MM.1S (cell line): ENCODE measurements at regions not wholly inside any gene's neighbourhood (a gene's known extent, or its start where the extent isn't known, plus 50 kb on each side); places are given as distances from the start of the nearest gene placed in this dataset.
"Not testable (repeated sequence)": the region's sequence is repeated elsewhere in the genome, so short reads cannot be mapped to it uniquely, and the experiment has no call there.

Experiments used
- DNase-seq: peaks from one replicate; pipeline ENCODE4 v3.0.0-alpha.2; 2015
- H2AFZ ChIP-seq: fragments of 300-600 bp; sonication (generic); 2 replicates; pipeline ENCODE4 v1.6.0; 2016; ENCODE audit warnings: antibody characterized with exemption, low read length
- H3F3A ChIP-seq: fragments of 300-600 bp; sonication (generic); 2 replicates; pipeline ENCODE4 v1.6.1; 2016; ENCODE audit warnings: mild to moderate bottlenecking, antibody characterized with exemption, low read length, moderate library complexity, mixed read lengths; ENCODE audit not compliant: insufficient read depth
- H3K27ac ChIP-seq: fragments of 300-600 bp; sonication (generic); 2 replicates; pipeline ENCODE4 v1.5.1; 2016; ENCODE audit warnings: mild to moderate bottlenecking, low read length
- H3K27me3 ChIP-seq: fragments of 300-600 bp; sonication (generic); replicated peaks from 2 replicates; pipeline ENCODE4 v1.6.0; 2016; ENCODE audit warnings: low read length; ENCODE audit not compliant: insufficient read depth
- H3K36me3 ChIP-seq: fragments of 300-600 bp; sonication (generic); replicated peaks from 2 replicates; pipeline ENCODE4 v1.6.1; 2016; ENCODE audit warnings: mild to moderate bottlenecking, low read length, mixed read lengths; ENCODE audit not compliant: insufficient read depth
- H3K4me1 ChIP-seq: fragments of 300-600 bp; sonication (generic); 2 replicates; pipeline ENCODE4 v1.6.1; 2016; ENCODE audit warnings: low read length, mixed read lengths
- H3K4me2 ChIP-seq: fragments of 300-600 bp; sonication (generic); 2 replicates; pipeline ENCODE4 v1.6.0; 2016; ENCODE audit warnings: low read depth, low read length
- H3K4me3 ChIP-seq: fragments of 300-600 bp; sonication (generic); 2 replicates; pipeline ENCODE4 v1.5.1; 2016; ENCODE audit warnings: low read length, mixed read lengths
- H3K79me2 ChIP-seq: fragments of 300-600 bp; sonication (generic); 2 replicates; pipeline ENCODE4 v1.6.1; 2016; ENCODE audit warnings: mixed run types, low read length, mixed read lengths
- H3K9ac ChIP-seq: fragments of 300-600 bp; sonication (generic); 2 replicates; pipeline ENCODE4 v1.6.1; 2016; ENCODE audit warnings: low read length, mixed read lengths
- H3K9me2 ChIP-seq: fragments of 300-600 bp; sonication (generic); replicated peaks from 2 replicates; pipeline ENCODE4 v1.6.1; 2016; ENCODE audit warnings: mild to moderate bottlenecking, low read length, mixed read lengths; ENCODE audit not compliant: insufficient read depth
- H3K9me3 ChIP-seq: fragments of 300-600 bp; sonication (generic); replicated peaks from 2 replicates; pipeline ENCODE4 v1.6.1; 2016; ENCODE audit warnings: mild to moderate bottlenecking, low read length, mixed read lengths; ENCODE audit not compliant: insufficient read depth
- H4K20me1 ChIP-seq: fragments of 300-600 bp; sonication (generic); 2 replicates; pipeline ENCODE4 v1.6.1; 2016; ENCODE audit warnings: mild to moderate bottlenecking, low read length, moderate library complexity, mixed read lengths; ENCODE audit not compliant: insufficient read depth
- CTCF ChIP-seq: fragments of 300-600 bp; sonication (generic); IDR thresholded peaks from 2 replicates; pipeline ENCODE4 v1.5.1; 2016; ENCODE audit warnings: antibody characterized with exemption, low read length, mixed read lengths
- EZH2 ChIP-seq: fragments of 300-600 bp; sonication (generic); optimal IDR thresholded peaks from 2 replicates; pipeline ENCODE3; 2017; ENCODE audit warnings: low read depth, mild to moderate bottlenecking, antibody characterized with exemption, low read length, mixed read lengths
- EZH2phosphoT487 ChIP-seq: fragments of 300-600 bp; sonication (generic); IDR thresholded peaks from 2 replicates; pipeline ENCODE4 v1.6.1; 2018; ENCODE audit warnings: antibody characterized with exemption, low read length

- no peak for DNase-seq
- Histone ChIP-seq H3K79me2 (no peaks in the 10 kb centered on the region), H4K20me1 (no peaks in the 10 kb centered on the region), H3K9me3 (no peaks in the 10 kb centered on the region), H3K9ac (no peak overlapping the region), H3K4me2 (no peak overlapping the region), H3K36me3 (no peaks in the 10 kb centered on the region), H3K9me2 (no peaks in the 10 kb centered on the region), H2AFZ (no peak overlapping the region), H3K4me3 (no peak overlapping the region), H3F3A (no peaks in the 10 kb centered on the region), H3K4me1 (no peaks in the 10 kb centered on the region; the same call in 1 of the 2 replicates), H3K27ac (no peak overlapping the region), H3K27me3 (no peaks in the 10 kb centered on the region)
- TF ChIP-seq EZH2, result no peak
- TF ChIP-seq CTCF, result no peak
- TF ChIP-seq EZH2phosphoT487, result no peak
Observed at GRCh38 chr3:166575161-166575560, 737.9 kb upstream of the BCHE start.

GRCh38 chr3:166571686-166572085 is 734.5 kb upstream of the BCHE start:
- H4K20me1 ChIP-seq, H3K4me3 ChIP-seq, H3K9me3 ChIP-seq, H3K9ac ChIP-seq, H3K27me3 ChIP-seq, H3K4me1 ChIP-seq, H3F3A ChIP-seq, DNase-seq, H3K79me2 ChIP-seq, H3K36me3 ChIP-seq, H2AFZ ChIP-seq, H3K9me2 ChIP-seq, H3K4me2 ChIP-seq, H3K27ac ChIP-seq: not testable (repeated sequence)

GRCh38 chr3:166570102-166570501 is 732.9 kb upstream of the BCHE start:
- H3F3A ChIP-seq, result no peaks in the 10 kb centered on the region
- peak overlapping the region; percentile 46; the same call in 1 of the 2 replicates for H2AFZ ChIP-seq
- H4K20me1 ChIP-seq, result no peaks in the 10 kb centered on the region
- no peaks in the 10 kb centered on the region for H3K27me3 ChIP-seq
- no peaks in the 10 kb centered on the region for H3K36me3 ChIP-seq
- TF ChIP-seq EZH2phosphoT487 (no peak), EZH2 (no peak), CTCF (no peak)
- peak overlapping the region; percentile 49; the same call in 1 of the 2 replicates for H3K27ac ChIP-seq
- no peaks in the 10 kb centered on the region for H3K79me2 ChIP-seq
- no peak overlapping the region for H3K9ac ChIP-seq
- no peaks in the 10 kb centered on the region for H3K9me2 ChIP-seq
- peaks cover 9% of the 10 kb centered on the region for H3K4me1 ChIP-seq
- H3K4me2 ChIP-seq, result peak overlapping the region; percentile 38; the same call in 1 of the 2 replicates
- DNase-seq, result peak; percentile 77
- no peak overlapping the region for H3K4me3 ChIP-seq
- no peaks in the 10 kb centered on the region for H3K9me3 ChIP-seq

- DNase-seq, result no peak
- H3K27me3 ChIP-seq, result no peaks in the 10 kb centered on the region
- no peaks in the 10 kb centered on the region for H3K9me2 ChIP-seq
- H3K79me2 ChIP-seq, result no peaks in the 10 kb centered on the region
- peak overlapping the region; percentile 49; the same call in 1 of the 2 replicates for H3K27ac ChIP-seq
- H3K4me3 ChIP-seq, result no peak overlapping the region
- no peak overlapping the region for H2AFZ ChIP-seq
- no peaks in the 10 kb centered on the region for H3F3A ChIP-seq
- TF ChIP-seq EZH2phosphoT487 (no peak), EZH2 (no peak), CTCF (no peak)
- peaks cover 9% of the 10 kb centered on the region for H3K4me1 ChIP-seq
- H3K9me3 ChIP-seq, result no peaks in the 10 kb centered on the region
- peak overlapping the region; percentile 38; the same call in 1 of the 2 replicates for H3K4me2 ChIP-seq
- no peaks in the 10 kb centered on the region for H3K36me3 ChIP-seq
- no peak overlapping the region for H3K9ac ChIP-seq
- H4K20me1 ChIP-seq, result no peaks in the 10 kb centered on the region
Observed at GRCh38 chr3:166569589-166569988, 732.4 kb upstream of the BCHE start.
